Fibroblast of skin of scalp (primary cell): ENCODE measurements at regions not wholly inside any gene's neighbourhood (a gene's known extent, or its start where the extent isn't known, plus 50 kb on each side); places are given as distances from the start of the nearest gene placed in this dataset.
A peak's percentile ranks its signal among the peaks of the same experiment; 100 is the strongest.

Source experiments
- DNase-seq: peaks from one replicate; pipeline ENCODE4 v3.0.0-alpha.2; 2013

GRCh38 chr5:68618501-68618900 is 402.9 kb downstream of the PIK3R1 start:
- DNase-seq: no peak

DNA sequence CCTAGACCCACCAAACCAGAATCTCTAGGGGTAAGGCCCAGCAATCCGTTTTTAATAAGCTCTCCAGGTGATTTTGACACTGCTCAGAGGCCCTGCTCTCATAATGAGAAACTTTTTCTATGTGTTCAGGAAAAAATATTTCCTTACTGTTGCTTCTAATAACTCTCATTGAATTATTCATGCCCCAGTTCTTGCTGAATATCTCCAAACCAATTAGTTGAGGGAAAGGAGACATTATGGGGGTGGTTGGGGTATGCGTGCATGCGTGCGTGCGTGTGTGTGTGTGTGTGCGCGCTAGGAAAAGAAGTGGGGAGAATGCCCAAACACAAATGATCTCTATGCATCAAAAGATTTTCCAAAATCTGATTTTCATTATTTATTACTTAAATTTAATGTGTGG is 411.4 kb downstream of the PIK3R1 start:
- DNase-seq: no peak

DNA sequence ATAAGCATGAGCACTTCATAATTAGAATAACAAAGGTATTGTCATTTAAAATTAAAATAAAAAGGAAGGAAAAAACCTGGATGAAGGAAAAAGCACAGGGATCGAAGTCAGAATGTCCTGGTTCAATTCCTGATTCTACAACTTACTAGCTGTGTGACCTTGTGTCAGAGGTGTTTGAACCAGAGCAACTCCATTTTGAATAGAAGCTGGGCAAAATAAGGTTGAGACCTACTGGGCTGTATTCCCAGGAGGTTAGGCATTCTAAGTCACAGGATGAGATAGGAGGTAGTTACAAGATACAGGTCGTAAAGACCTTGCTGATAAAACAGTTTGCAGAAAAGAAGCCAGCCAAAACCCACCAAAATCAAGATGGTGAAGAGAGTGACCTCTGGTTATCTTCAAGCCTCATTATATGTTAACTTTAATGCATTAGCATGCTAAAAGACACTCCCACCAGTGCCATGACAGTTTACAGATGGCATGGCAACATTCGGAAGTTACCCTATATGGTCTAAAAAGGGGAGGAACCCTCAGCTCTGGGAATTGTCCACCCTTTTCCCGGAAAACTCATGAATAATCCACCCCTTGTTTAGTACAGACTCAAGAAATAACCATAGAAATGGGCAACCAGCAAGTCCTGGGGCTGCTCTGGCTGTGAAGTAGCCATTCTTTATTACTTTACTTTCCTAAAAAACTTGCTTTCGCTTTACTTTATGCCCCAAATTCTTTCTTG is 412.7 kb downstream of the PIK3R1 start:
- DNase-seq: no peak

GRCh38 chr5:68630354-68630753 is 414.8 kb downstream of the PIK3R1 start:
- DNase-seq: no peak

DNA sequence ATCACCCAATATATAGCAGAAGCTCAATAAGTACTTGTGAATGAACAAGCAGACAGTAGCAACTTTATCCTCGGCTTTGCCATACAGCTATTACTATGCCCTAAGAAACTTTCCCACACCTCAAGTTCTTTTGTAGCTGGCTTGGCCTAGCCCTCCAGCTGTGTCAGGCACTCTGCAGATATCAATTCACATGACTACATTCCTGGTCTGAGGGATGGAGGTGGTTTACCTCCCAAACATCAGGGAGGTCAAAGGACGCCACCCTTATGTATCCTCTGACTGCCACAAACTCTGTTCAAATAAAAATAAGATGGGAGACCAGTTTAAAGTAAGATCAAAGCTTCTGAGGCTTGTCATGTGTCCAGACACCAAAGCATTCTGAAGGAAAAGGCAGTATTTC is 416.3 kb downstream of the PIK3R1 start:
- no peak for DNase-seq

- DNase-seq: no peak
These were observed 425.7 kb downstream of the PIK3R1 start for GRCh38 chr5:68641211-68641610.

DNA sequence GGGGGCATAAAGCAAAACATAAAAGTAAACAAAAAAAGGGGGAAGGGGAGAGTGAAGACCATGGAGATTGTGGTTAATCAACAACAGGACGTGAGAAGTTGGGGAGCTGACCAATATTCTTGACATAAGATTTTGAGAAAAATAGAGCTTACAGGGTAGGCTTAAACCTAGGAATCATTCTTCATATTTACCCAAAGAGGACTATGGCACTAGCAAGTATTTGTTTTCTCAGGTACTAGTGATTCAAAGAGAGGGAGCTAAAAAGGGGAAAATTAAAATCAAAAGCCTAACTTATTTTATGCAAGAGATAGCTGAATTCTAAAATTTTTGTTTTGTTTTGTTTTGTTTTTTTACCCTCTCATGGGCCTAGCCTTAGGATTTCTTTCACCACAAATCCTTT is 427.5 kb downstream of the PIK3R1 start:
- no peak for DNase-seq

- DNase-seq: no peak
These were observed 429.4 kb downstream of the PIK3R1 start for GRCh38 chr5:68644971-68645370.

DNA sequence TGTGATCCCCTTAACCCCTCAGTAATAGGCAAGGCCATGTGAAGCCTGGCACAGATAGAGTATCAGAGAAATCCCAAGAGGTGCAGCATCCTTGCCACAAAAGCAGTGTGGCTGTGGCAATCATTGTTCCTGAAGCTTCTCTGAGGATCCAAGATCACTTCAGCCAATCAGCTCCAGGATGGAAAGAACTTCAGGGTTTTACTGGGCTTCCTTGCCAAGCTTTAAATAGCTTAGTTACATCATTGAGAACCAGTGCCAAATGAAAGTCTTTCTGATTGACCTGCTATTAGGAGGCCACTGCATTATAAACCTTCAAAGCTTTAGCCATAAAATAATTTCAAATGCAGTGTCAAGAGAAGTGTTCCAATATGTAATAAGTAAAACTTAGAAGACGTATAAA is 430.6 kb downstream of the PIK3R1 start:
- DNase-seq: no peak

- no peak for DNase-seq
These were observed 432.2 kb downstream of the PIK3R1 start for GRCh38 chr5:68647743-68648142.

- no peak for DNase-seq
These were observed 433.6 kb downstream of the PIK3R1 start for GRCh38 chr5:68648944-68649857.

- DNase-seq: peak; percentile 59
These were observed 437.0 kb downstream of the PIK3R1 start for GRCh38 chr5:68652534-68652965.

DNA sequence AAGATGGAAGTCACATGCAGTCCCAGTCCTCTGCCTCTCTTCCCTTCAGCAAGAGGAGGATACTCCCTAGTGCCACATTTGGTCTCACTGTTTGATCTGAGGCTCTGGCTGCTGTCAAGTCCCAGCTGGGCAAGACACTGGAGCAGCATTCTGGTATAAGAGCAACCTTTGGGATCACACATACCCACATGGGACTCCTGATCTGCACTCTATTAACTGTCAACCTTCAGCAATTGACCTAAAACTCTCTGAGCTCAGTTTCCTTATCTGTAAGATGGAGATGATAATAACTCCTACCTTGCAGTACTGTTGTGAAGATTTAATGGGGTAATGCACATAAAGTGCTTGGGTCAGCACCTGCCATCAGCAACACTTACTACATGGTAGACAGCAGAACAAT is 437.9 kb downstream of the PIK3R1 start:
- DNase-seq: no peak

DNA sequence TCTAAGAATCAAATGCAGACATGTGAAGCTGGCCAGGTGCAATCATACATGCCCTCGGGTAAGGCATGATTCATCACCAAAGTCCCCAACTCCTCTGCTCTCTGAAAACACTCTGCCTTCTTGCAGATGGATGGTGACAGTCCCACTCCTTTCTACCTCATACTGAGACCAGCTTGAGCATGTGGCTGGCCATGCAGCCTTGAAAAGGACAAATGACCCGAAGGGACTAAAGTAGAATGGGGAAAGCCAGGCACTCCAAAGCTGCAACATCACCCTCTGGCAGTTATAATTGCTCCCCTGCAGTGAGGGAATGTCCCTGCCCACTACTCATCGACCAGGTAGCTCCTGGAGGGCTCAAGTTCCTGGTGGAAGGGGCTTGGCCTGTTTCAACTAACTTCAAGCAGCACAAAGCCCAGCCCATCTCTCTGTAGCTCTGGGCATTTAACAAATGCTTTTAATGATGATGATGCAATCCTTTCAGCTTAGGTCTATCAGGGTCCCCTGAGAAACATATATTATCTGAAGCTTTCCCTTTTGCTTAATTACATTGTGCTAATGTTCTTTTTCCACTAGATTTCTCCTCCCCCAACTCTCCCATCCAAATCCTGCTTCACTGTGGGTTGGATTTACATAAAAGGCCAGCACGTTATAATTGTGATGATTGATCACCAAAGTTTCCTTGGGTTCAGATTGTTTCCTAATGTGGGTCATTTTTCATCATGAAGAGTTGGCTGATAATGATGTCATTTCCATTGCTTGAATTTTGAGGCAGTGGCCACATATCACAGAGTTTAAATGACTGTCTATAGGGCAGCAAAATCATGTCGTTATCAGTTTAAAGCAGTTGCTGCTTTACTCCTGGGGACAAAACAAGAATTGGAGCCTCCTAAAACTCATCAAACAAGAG is 436.5 kb upstream of the SLC30A5 start:
- no peak for DNase-seq

DNA sequence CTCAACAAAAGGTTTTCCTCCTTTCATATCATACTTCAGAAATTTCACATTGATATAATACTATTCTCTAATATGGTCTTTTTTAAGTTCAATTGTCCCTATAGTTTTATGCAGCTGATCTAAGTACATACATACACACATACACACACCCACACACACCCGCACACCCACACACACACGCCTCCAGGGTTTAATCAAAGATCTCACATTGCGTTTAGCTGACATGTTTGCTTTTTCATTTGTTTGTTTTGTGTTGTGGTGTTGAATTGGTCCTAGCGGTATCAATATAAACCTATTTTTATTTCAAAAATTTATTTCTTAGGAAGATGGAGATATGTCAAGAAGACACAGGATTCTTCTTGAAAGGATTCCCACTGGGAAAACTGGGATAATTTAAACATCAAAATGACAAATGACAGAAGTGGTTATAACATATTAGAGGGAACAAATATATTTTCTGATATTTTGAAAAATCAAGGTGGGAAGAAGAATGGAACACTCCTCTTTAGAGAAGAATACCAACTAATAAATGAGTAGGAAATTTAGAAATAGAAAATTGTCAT is 434.9 kb upstream of the SLC30A5 start:
- no peak for DNase-seq

DNA sequence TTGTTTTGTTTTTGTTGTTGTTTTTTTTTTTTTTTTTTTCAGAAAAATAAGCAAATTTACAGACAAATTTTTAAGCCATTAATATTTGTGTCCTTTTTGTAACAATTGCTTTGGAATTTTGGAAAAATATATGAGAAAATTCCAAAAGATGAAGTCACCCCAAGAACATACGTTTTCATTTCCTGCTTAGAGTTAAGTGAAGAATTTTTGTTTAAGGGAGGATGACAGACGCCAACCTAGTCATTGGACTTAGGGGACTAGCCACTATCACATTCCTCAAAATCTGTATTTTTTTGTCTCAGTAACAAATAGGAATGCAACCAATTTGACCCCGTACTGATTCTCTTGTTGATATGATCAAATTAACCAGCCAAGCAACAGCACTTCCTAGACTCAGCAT is 433.9 kb upstream of the SLC30A5 start:
- peak; percentile 82 for DNase-seq

GRCh38 chr5:68661237-68661636 is 432.6 kb upstream of the SLC30A5 start:
- no peak for DNase-seq

GRCh38 chr5:68662804-68663307 is 431.0 kb upstream of the SLC30A5 start:
- DNase-seq: peak; percentile 68

DNA sequence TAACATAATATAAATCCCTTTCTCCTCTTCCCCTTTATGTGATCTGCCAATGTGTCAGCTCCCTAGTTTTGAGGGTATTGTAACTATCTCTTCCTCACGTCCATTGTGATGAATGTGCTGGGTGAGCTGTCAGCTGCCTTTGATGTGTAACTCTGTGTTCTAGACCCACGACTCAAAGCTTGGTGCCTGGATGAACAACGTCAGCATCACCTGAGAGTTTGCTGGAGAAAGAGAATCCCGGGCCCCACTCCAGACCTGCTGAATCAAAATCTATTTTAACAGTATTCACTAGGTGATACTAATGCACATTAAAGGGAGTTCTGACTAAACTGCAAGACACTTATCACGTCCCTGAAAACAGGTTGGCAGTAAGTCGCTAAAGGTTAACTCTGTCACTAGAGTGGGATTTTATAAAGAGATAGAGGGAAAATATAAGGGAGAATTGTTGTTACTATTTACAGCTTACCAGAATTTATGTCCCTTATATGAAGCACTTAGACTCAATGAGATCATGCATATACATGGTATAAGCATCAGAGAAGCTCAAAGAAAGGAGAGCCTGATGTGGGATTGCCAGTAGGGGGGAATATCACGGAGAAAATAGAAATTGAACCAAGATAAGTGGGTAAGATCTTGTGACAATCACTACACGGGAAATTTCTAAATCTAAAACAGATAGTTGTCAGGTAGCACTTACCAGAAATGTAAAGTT is 423.8 kb upstream of the SLC30A5 start:
- DNase-seq: no peak

DNA sequence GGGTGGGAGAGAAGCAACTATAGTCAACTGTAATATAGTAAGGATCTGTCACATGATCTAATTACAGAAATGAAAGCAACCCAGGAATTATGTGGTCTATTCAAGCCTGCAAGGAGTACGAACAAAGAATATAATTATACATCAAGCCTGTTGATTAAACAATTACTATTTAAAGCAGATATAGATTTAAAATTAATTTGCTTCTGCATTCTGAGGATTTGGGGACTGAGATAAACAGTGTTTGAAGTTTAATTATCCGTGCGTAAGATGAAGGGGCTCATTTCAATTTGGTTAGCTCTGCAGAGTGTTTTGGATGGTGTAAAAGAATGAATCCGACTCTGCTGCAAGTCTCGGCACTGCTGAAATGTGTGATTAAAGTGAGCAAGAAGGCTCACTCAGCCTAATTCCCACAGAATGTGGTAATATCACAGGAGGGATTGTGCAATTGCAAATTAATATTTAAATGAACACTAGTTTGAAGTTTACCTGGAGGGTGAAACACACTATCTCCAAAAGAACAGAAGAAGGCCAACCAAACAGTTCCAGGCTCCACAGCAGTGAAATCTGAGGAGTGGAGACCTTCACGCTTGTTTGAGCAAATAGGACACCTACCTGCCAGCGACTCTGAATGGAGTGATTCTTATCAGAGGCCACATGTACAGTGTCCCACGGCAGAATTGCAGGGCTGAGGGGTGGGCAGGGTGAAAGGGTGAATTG is 420.6 kb upstream of the SLC30A5 start:
- no peak for DNase-seq

GRCh38 chr5:68673823-68674180 is 420.0 kb upstream of the SLC30A5 start:
- DNase-seq: no peak
